GM21360 (cell line): ENCODE measurements at regions not wholly inside any gene's neighbourhood (a gene's known extent, or its start where the extent isn't known, plus 50 kb on each side); places are given as distances from the start of the nearest gene placed in this dataset.
"Not testable (repeated sequence)": the region's sequence is repeated elsewhere in the genome, so short reads cannot be mapped to it uniquely, and the experiment has no call there.

Source experiments
- ATAC-seq: cut with Tn5 transposase; IDR thresholded peaks from one replicate; pipeline ENCODE4 v1.9.1; 2021; ENCODE audit warnings: mild to moderate bottlenecking, moderate library complexity; ENCODE audit not compliant: unreplicated experiment

DNA sequence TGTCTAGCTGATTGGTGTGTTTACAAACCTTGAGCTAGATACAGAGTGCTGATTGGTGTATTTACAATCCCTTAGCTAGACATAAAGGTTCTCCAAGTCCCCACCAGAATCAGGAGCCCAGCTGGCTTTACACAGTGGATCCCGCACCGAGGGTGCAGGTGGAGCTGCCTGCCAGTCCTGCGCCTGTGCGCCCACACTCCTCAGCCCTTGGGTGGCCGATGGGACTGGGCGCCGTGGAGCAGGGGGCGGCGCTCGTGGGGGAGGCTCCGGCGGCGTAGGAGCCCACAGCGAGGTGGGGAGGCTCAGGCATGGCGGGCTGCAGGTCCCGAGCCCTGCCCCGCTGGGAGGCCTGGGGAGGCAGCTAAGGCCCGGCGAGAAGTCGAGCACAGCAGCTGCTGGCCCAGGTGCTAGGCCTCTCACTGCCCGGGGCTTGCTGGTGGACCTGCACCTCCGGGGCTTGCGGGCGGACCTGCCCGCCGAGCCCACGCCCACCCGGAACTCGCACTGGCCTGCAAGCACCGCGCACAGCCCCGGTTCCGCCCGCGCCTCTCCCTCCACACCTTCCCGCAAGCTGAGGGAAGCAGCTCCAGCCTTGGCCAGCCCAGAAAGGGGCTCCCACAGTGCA, 51.0 kb upstream of the CDYL start:
- ATAC-seq = not testable (repeated sequence)

DNA sequence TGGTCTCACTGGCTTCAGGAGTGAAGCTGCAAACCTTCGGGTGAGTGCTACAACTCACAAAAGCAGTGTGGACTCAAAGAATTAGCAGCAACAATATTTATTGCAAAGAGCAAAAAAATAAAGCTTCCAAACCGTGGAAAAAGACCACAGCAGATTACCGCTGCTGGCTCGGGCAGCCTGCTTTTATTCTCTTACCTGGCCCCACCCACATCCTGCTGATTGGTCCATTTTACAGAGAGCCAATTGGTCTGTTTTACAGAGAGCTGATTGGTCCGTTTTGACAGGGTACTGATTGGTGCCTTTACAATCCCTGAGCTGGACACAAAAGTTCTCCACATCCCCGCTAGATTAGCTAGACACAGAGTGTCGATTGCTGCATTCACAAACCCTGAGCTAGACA, 51.5 kb upstream of the CDYL start:
- ATAC-seq = not testable (repeated sequence)

DNA sequence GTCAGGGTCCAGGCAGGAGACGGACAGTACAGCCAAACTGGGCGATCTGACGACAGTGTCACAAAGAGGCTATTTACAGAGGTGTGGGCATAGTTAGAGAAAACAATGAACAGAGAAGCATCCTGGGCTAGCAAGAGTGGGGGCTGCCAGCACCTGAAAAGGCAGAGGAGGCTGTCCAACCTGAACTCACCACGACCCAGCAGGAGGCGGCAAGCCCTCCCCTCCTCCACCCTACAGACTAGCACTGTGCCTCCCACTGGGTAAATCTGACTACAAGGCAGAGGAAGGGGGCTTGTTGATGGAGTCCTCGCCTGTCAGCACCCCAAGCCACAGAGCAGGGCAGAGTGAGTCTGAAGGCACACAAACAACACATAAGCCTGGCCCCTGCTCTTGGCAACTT, 52.8 kb upstream of the CDYL start:
- no peak for ATAC-seq

DNA sequence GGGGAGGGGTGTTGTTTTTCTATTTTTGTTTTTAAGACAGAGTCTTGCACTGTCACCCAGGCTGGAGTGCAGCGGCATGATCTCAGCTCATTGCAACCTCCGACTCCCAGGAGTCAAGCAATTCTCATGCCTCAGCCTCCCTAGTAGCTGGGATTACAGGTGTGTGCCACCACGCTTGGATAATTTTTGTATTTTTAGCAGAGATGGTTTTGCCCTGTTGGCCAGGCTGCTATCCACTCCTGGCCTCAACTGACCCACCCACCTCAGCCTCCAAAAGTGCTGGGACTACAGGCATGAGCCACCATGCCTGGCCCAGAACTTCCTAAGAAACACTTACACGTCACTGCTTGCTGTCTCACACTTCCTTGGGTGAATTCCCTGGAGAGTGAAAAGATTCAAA, 54.8 kb upstream of the CDYL start:
- not testable (repeated sequence) for ATAC-seq

DNA sequence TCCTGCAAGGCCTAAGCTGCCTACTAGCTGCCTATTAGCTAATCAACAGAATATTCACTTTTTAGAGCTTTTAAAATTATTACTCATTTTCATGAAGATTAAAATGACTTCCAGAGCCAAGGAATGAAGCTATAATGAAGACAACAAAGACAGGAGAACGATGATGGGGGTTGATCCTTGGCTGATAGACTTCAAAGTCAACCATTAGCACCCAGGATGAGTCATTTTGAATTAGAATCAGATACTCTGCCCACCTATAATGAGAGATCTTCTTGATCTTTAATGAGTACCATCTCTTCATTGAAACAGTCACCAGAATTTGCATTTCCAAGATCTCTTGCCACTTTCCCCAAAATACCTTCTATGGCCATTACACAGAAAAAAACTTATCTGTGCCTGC, 56.7 kb upstream of the CDYL start:
- ATAC-seq = no peak

DNA sequence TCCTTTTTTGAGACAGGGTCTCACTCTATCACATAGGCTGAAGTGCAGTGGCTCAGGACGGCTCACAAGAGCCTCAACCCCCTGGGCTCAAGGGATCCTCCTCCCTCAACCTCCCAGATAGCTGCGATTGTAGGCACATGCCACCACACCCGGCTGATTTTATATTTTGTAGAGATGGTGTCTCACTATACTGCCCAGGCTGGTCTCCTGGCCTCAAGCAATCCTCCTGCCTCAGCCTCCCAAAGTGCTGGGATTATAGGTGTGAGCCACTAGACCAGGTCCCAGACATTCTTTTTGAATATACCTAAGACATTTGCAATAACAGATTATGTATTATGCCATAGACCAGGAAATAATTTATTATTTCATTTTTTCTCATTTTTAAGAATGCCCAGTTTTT, 58.3 kb upstream of the CDYL start:
- no peak for ATAC-seq

DNA sequence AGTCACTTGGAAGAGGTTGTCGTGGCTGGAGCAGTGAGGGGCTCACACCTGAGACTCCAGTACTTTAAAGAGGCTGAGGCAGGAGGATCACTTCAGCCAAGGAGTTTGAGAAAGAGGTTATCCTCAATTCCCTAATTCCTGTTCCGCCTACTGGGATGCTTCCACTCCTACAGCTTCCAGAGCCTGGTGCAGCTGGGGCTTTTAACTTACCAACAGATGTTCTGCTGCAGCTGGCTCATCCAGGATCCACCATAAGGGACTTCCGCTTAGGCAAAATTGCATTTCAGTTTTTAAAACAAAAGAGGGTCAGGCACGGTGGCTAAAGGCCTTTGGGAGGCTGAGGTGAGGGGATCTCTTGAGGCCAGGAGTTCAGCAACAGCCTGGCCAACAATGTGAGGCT, 59.1 kb upstream of the CDYL start:
- ATAC-seq = no peak

DNA sequence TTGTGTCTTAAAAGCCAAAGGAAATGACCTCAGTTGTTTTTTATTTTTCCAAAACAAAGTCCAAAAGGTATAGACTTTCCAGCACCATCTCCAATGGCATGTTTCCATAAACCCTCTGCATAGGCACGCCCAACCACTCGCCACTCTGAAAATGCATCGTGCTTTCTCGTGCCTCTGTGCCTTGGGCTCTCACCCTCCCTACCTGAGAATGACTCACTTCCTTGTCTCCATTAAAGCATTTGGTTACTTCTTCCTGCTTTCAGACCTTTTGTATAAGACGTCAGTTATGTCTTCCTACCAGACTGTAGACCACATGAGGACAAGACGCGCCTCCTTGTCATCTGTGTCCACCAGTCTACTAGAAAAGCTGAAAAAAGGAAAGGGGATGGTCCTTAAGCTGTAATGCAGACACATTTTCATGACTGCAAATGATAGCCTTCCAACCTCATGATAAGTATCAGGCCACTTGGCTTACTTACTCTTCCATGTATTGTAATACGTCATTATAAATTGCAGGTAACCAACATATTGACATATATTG, 61.2 kb upstream of the CDYL start:
- ATAC-seq = no peak

DNA sequence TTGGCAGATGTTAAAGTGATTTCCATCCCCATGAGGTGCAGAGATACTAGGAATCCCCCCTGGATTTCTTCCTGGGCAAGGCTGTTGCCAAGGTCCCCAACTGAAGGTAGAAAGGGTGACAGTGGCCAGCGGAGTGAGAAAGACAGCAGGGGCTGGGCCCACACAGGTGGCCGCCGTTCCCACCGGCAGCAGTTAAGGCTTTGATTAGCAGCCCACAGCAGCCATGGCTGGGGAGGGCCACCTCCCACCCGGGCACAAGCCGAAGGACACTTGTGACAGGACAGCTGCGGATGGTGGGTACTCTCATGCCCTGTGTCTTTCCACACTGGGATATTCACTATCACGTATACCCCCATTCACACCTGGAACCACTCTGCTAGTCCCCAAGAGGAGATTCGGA, 63.9 kb upstream of the CDYL start:
- ATAC-seq = no peak

DNA sequence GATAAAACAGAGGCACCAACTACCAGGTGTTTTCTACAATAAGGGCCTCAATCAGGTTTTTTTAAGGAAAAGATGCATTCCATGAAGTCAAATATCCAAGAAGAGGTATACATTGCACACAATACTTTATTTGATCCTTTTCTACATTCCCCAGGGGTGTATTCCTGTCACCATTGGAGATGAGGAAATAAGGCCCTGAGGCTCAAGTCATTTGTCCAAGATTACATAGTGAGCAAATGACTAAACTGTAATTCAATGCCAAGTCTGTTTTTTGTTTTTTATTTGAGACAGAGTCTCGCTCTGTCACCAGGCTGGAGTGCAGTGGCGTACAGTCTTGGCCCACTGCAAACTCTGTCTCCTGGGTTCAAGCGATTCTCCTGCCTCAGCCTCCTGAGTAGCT, 69.2 kb upstream of the CDYL start:
- ATAC-seq = no peak

DNA sequence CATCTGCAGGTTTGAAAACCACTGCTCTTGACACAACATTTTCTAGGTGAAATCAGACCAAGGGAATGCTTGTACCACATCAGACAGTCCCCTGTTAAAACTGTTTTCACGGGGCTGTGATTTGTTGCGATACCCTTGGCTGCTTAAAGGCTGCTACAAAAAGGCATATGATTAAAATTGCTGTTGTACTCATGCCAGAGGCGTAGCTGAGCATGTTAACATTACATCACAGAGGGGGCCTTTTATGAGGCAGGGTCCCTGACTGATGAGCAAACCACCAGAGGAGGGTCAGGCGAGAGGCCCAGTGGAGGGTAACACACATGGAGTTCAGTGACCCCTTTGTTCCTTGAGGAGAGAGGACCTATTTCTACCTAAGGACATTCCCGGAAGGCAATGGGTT, 70.4 kb upstream of the CDYL start:
- no peak for ATAC-seq

DNA sequence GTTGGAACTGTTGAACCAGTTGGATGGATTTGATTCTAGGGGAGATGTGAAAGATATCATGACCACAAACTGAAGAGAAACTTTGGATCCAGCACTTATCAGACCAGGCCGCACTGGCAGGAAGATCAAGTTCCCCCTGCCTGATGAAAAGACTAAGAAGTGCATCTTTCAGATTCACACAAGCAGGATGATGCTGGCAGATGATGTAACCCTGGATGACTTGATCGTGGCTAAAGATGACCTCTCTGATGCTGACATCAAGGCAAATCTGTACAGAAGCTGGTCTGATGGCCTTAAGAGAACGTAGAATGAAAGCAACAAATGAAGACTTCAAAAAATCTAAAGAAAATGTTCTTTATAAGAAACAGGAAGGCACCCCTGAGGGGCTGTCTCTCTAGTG, 72.8 kb upstream of the CDYL start:
- ATAC-seq = no peak

DNA sequence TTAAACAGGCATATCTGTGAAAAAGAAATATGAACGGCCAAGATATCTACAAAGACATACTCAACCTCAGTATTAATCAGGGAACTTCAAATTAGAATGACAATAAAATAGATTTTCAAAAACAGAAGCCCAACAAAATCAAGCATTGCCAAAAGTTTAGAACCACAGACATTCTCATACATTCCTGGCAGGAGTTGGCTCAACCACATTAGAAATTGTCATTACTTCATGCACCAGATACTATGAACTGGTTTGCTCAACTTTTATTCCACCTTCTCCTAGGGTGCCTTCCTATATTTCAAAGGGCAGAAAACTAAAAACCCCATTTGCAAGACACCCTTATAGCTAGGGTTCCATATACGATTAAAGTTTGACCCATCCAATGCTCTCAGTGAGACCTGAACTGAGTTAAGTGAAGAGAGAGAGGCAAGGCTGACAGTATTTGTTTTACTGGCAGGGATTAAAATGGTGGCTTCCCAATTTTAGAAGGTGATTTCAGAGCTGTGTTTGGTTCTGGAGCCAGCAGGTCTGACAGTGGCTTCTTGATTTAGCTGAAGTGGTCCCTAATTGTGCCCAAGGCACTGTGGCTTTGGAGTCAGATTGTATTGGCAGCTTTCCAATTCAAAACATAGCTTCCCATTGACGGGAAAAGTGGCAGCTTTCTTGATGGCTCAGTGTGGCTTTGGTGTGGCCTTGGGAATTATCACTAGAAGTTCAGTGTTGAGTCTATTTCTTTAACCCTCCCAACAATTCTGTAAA, 77.1 kb upstream of the CDYL start:
- ATAC-seq = no peak

DNA sequence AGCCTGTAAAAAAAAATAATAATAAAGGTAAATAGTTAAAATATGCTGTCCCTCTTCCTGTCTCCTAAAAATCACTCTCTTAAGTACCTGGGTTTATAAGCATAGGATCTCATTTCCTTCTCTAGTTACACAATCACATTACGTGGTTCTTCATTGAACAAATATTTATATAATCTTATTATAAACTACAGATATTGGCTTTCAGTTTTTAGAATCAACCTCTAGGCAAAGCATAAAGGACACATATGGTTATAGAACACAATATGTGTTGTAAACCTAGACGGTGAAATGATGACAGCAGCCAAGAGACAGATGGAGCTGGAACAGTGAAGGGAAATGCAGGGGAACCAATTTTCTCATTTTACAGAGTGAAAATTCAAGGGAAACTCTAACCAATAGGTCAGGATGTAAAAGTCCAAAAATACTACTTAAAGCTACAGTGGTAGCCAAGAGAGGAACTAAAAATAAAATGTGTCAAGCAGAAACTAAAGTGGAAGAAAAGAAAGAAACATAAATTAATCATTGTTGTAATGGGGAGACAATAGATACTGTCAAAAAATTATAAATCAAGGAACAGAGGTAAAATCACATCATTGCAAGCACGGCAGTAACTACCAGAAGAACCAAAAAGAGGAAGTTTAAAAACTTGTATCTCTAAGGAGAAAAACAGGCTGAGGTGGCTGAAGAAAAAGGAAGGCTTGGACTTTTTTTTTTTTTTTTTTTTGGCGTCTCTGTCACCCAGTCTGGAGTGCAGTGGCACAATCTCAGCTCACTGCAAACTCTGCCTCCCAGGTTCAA, 82.8 kb upstream of the CDYL start:
- ATAC-seq = no peak

DNA sequence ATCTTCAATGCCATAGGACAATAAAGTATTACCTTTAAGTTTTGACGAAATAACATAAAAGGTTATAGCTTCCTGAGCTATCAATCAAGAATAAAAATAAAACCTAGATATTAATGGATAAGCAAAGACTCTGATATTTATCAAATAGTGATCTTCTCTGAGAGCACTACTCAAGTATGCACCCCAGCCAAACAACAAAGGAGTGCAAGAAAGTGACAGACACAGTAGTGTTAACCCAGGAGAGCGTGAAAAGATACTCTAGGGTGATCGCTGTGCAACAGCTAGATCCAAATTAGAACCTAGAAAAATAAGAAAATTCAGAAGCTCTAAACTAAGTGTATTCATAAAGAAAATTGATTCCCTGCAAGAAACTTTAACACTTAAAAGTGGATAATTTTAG, 83.5 kb upstream of the CDYL start:
- no peak for ATAC-seq

DNA sequence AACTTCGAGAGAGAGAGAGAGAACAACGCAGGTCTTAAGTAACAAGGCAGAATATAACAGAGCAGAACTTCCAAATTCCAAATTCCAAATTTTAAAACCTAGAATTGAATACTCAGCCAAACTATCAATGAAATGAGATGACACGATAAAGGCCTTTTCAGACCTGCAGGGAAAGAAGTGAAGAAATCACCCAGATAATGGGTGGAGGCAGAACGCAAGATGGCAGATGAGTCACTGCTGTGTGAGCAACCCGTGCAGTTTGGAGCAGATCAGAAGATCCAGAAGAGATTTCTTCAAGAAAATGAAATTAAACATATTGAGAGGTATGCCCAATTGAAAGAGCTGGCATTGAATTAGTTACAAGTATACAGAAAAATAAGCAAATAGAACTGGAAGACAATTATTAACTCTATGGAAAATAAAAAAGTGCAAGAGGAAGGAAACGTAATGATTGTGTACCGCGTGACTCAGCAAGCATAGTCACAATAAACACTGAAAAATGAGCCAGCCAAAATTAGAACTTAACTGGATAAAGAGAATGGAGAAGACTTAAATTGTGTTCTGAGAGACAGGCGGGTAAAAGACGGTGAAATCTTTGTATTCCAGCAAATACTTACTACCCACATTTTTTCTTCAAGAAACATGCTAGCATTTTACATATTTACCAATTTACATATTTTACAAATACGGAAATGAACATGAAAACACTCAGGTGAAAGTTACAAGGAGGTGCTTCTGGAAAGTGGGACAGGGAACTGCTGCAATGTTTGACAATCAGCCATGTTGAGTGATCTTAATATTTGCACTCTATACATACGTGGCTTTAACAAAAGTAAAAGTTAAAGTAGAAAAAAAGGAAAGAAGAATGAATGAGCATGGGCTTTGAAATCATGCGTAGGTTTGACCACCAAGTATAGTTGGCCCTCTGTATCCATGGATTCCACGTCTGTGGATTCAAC, 87.9 kb upstream of the CDYL start:
- no peak for ATAC-seq

DNA sequence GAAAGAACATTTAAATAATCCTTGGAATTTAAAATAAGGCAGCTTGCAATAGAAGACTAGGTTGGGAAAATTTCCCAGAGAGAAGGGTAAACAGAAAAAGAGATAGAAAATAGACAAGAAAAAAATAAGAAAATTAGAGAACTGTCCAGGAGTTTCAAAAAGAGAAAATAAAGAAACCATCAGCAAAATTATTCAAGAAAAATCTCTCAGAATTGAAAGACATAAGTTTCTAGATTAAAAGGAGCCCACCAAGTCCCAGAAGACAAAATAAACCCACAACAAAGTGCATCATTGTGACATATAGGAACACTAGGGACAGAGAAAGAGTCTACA, 88.6 kb upstream of the CDYL start:
- no peak for ATAC-seq

DNA sequence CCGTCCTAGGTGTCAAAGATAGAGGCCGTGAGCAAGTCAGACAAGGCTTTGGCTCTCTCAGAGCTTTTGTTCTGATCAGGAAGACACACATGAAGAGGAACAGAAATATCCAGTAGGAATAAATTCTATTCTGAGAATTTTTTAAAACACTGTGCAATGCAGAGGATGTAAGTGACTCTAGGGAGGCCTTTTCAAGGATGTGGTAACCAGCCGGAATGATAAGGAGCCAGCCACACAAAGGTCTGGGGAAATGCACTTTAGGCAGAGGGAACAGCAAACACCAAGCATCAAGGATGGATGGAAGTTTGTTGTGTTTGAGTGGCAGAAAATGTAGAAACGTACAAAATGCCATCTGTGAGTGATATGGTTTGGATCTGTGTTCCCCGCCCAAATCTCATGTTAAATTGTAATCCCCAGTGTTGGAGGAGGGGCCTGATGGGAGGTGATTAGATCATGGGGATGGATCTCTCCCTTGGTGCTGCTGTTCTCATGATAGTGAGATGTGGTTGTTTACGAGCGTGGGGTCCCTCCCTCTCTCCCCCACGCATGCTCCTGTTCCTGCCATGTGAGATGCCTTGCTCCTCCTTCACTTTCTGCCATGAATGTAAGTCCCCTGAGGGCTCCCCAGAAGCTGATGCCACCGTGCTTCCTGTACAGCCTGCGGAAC, 93.6 kb upstream of the CDYL start:
- ATAC-seq = no peak

DNA sequence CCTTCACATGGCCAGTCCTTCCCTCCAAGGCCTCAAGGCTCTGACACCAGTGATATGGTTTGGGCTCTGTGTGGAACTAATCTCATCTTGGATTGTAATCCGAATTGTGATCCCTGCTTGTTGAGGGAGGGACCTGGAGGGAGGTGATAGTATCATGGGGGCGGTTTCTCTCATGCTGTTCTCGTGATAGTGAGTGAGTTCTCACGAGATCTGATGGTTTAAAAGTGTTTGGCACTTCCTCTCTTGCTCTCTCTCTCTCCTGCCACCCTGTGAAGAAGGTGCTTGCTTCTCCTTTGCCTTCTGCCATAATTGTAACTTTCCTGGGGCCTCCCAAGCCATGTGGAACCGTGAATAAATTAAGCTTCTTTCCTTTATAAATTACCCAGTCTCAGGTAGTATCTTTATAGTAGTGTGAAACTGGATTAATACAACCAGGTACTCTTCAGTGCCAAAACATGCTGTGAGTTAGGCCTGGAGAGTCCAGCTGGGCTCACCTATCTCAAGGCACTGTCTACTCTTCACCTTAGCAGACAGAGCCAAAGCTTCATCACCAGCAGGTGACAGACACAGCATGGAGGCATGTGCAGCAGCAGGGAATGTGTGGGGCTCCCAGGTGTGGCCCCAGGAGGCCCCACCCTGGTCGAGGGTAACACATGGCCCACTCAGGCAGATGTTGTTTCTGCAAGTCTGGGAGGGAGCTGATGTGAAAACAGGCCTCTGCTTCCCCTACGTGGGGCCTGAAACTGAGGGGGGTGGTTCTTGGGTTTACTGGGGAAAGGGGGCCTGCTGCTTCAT, 97.5 kb upstream of the CDYL start:
- no peak for ATAC-seq

DNA sequence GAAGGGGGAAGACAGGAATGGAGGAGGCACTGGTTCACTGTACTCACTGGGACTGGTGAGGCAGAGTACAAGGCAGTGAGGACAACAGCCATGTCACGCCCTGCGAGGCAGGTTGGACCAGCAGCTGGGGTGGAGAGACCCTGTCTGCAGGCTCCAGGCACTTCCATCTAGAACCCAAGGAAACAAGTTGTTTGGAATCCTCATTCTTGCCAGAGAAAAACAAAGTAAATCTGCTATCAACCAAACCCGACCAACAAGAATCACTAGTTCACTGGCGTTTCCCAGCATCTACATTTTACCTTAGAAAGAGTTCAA, 98.5 kb upstream of the CDYL start:
- no peak for ATAC-seq
